ENCODE measurements at regions not wholly inside any gene's neighbourhood (a gene's known extent, or its start where the extent isn't known, plus 50 kb on each side); places are given as distances from the start of the nearest gene placed in this dataset.
"Not testable (repeated sequence)": the region's sequence is repeated elsewhere in the genome, so short reads cannot be mapped to it uniquely, and the experiment has no call there.

GRCh38 chr3:177608443-177608842 lies 411.2 kb upstream of the TBL1XR1 start:
- DNase-seq = no peak

GRCh38 chr3:177609613-177610012 lies 412.3 kb upstream of the TBL1XR1 start:
- no peak for DNase-seq

- DNase-seq = no peak
Measured at GRCh38 chr3:177610262-177610661, 413.0 kb upstream of the TBL1XR1 start.

- DNase-seq = no peak
Measured at GRCh38 chr3:177610686-177611633, 413.7 kb upstream of the TBL1XR1 start.

- no peak for DNase-seq
Measured at GRCh38 chr3:177611752-177612334, 414.6 kb upstream of the TBL1XR1 start.

GRCh38 chr3:177613901-177614300 lies 416.6 kb upstream of the TBL1XR1 start:
- no peak for DNase-seq

GRCh38 chr3:177615015-177615414 lies 417.7 kb upstream of the TBL1XR1 start:
- no peak for DNase-seq

GRCh38 chr3:177618873-177619733 lies 421.8 kb upstream of the TBL1XR1 start:
- no peak for DNase-seq

GRCh38 chr3:177620073-177620472 lies 422.8 kb upstream of the TBL1XR1 start:
- no peak for DNase-seq

GRCh38 chr3:177622520-177622919 lies 425.2 kb upstream of the TBL1XR1 start:
- no peak for DNase-seq

GRCh38 chr3:177622982-177623617 lies 425.8 kb upstream of the TBL1XR1 start:
- DNase-seq = no peak

- no peak for DNase-seq
Measured at GRCh38 chr3:177624528-177625495, 427.5 kb upstream of the TBL1XR1 start.

GRCh38 chr3:177626045-177626444 lies 428.8 kb upstream of the TBL1XR1 start:
- DNase-seq = no peak

- not testable (repeated sequence) for DNase-seq
Measured at GRCh38 chr3:177628095-177628719, 430.9 kb upstream of the TBL1XR1 start.

GRCh38 chr3:177629276-177629675 lies 432.0 kb upstream of the TBL1XR1 start:
- DNase-seq = no peak

- DNase-seq = no peak
Measured at GRCh38 chr3:177633671-177634207, 436.5 kb upstream of the TBL1XR1 start.

GRCh38 chr3:177635601-177636106 lies 438.4 kb upstream of the TBL1XR1 start:
- DNase-seq = not testable (repeated sequence)

- no peak for DNase-seq
Measured at GRCh38 chr3:177640319-177640965, 443.2 kb upstream of the TBL1XR1 start.

GRCh38 chr3:177641206-177641605 lies 443.9 kb upstream of the TBL1XR1 start:
- DNase-seq = no peak

Data from SIG-M5 (cell line).